ENCODE measurements at regions not wholly inside any gene's neighbourhood (a gene's known extent, or its start where the extent isn't known, plus 50 kb on each side); places are given as distances from the start of the nearest gene placed in this dataset.

GRCh38 chr2:120562218-120563005, 173.3 kb upstream of the GLI2 start:
- Mint-ChIP-seq H3K4me3 (ENCODE audit: unreplicated experiment) (no peak overlapping the region), H3K27ac (ENCODE audit: unreplicated experiment) (no peak overlapping the region), H3K27me3 (ENCODE audit: low read depth, unreplicated experiment) (peaks cover 22% of the 10 kb centered on the region), H3K4me1 (ENCODE audit: low read depth, unreplicated experiment) (peaks cover 37% of the 10 kb centered on the region), H3K9me3 (ENCODE audit: unreplicated experiment) (peaks cover 1% of the 10 kb centered on the region), H3K36me3 (ENCODE audit: low read depth, unreplicated experiment) (no peaks in the 10 kb centered on the region)
- peaks cover 40% of the 10 kb centered on the region for H3K4me1 ChIP-seq (ENCODE audit: insufficient read depth, low read length)
- no peak overlapping the region for H3K4me2 ChIP-seq (ENCODE audit: low read length)
- no peak overlapping the region for H3K9ac ChIP-seq (ENCODE audit: low read length)
- TF ChIP-seq EZH2 (IDR thresholded peaks at IDR 0.05; ENCODE audit: insufficient read depth, low read length) (no peak), CTCF (IDR thresholded peaks at IDR 0.05; ENCODE audit: insufficient read depth, low read depth, low read length) (no peak)
- no peak overlapping the region for H3K27ac ChIP-seq (ENCODE audit: low read depth, low read length)
- no peaks in the 10 kb centered on the region for H3K9me3 ChIP-seq (ENCODE audit: insufficient read depth, low read depth, low read length)
- no peak overlapping the region for H3K4me3 ChIP-seq (ENCODE audit: insufficient read depth, low read depth, low read length)
- no peak overlapping the region for H2AFZ ChIP-seq (ENCODE audit: low read depth, low read length)
- DNase-seq (ENCODE audit: low read depth) = no peak
- H3K79me2 ChIP-seq (ENCODE audit: insufficient read depth, low read length) = no peaks in the 10 kb centered on the region
- no peaks in the 10 kb centered on the region for H3K36me3 ChIP-seq (ENCODE audit: insufficient read depth, low read length)
- FAIRE-seq = no peak
- no peaks in the 10 kb centered on the region for H4K20me1 ChIP-seq (ENCODE audit: insufficient read depth, low read length)
- peaks cover 3% of the 10 kb centered on the region for H3K27me3 ChIP-seq (ENCODE audit: insufficient read depth, low read length)

DNA sequence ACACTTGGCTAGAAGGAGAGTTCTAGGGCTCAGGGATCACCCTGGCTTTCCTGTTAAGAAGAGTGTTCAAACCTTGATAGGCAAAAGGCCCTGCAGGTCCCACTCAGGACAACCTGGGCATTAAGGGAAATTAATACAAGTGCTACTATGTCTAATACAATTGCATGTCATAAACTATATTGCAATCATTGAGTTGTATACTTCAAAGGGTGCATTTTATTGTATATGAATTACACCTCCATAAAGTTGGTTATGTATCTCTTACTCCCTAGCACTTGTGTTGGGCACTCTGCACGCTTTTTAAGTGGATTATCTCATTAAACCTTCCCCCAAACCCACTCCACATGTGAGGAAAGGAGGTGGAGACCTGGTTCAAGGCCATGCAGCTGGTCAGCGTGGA, 172.1 kb upstream of the GLI2 start:
- Histone ChIP-seq H3K79me2 (ENCODE audit: insufficient read depth, low read length) (no peaks in the 10 kb centered on the region), H2AFZ (ENCODE audit: low read depth, low read length) (no peak overlapping the region), H3K36me3 (ENCODE audit: insufficient read depth, low read length) (no peaks in the 10 kb centered on the region), H3K4me2 (ENCODE audit: low read length) (no peak overlapping the region), H3K9ac (ENCODE audit: low read length) (no peak overlapping the region), H4K20me1 (ENCODE audit: insufficient read depth, low read length) (no peaks in the 10 kb centered on the region), H3K27ac (ENCODE audit: low read depth, low read length) (no peak overlapping the region), H3K4me1 (ENCODE audit: insufficient read depth, low read length) (peaks cover 48% of the 10 kb centered on the region), H3K9me3 (ENCODE audit: insufficient read depth, low read depth, low read length) (no peaks in the 10 kb centered on the region), H3K27me3 (ENCODE audit: insufficient read depth, low read length) (peaks cover 3% of the 10 kb centered on the region), H3K4me3 (ENCODE audit: insufficient read depth, low read depth, low read length) (no peak overlapping the region)
- peaks cover 35% of the 10 kb centered on the region for H3K4me1 Mint-ChIP-seq (ENCODE audit: low read depth, unreplicated experiment)
- peak overlapping the region; percentile 84 for H3K27ac Mint-ChIP-seq (ENCODE audit: unreplicated experiment)
- DNase-seq (ENCODE audit: low read depth) = no peak
- TF ChIP-seq EZH2 (IDR thresholded peaks at IDR 0.05; ENCODE audit: insufficient read depth, low read length) (no peak), CTCF (IDR thresholded peaks at IDR 0.05; ENCODE audit: insufficient read depth, low read depth, low read length) (no peak)
- H3K27me3 Mint-ChIP-seq (ENCODE audit: low read depth, unreplicated experiment) = peaks cover 25% of the 10 kb centered on the region
- no peaks in the 10 kb centered on the region for H3K36me3 Mint-ChIP-seq (ENCODE audit: low read depth, unreplicated experiment)
- no peak for FAIRE-seq
- H3K9me3 Mint-ChIP-seq (ENCODE audit: unreplicated experiment) = no peaks in the 10 kb centered on the region
- no peak overlapping the region for H3K4me3 Mint-ChIP-seq (ENCODE audit: unreplicated experiment)

Data from astrocyte (in vitro differentiated cells and primary cell).